ENCODE measurements at regions not wholly inside any gene's neighbourhood (a gene's known extent, or its start where the extent isn't known, plus 50 kb on each side); places are given as distances from the start of the nearest gene placed in this dataset.

DNA sequence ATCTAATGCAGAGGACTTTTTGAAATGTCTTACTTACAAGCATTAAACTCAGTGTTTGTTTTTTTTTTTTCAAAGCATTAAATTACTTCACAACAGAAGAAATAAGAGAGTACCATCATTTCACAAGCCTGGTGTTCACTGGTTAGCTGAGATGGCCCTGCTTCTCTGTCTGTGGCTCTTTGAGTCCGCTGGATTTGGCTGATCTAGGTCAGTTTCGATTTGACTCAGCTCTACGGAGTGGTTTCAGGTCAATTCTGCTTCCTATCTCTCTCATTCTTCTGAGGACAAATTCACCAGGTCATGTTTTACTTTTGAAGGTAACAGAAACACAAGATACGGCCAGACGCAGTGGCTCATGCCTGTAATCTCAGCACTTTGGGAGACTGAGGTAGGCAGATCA, 1066.1 kb downstream of the FLRT2 start:
- TF ChIP-seq, protein P1, sequence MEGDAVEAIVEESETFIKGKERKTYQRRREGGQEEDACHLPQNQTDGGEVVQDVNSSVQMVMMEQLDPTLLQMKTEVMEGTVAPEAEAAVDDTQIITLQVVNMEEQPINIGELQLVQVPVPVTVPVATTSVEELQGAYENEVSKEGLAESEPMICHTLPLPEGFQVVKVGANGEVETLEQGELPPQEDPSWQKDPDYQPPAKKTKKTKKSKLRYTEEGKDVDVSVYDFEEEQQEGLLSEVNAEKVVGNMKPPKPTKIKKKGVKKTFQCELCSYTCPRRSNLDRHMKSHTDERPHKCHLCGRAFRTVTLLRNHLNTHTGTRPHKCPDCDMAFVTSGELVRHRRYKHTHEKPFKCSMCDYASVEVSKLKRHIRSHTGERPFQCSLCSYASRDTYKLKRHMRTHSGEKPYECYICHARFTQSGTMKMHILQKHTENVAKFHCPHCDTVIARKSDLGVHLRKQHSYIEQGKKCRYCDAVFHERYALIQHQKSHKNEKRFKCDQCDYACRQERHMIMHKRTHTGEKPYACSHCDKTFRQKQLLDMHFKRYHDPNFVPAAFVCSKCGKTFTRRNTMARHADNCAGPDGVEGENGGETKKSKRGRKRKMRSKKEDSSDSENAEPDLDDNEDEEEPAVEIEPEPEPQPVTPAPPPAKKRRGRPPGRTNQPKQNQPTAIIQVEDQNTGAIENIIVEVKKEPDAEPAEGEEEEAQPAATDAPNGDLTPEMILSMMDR (IDR thresholded peaks at IDR 0.05; ENCODE audit: insufficient read depth, low read depth, low read length), result no peak
- no peak for TF ChIP-seq EZH2 (IDR thresholded peaks at IDR 0.05; ENCODE audit: insufficient read depth, low read length)
